HG02840 (cell line): ENCODE measurements at regions not wholly inside any gene's neighbourhood (a gene's known extent, or its start where the extent isn't known, plus 50 kb on each side); places are given as distances from the start of the nearest gene placed in this dataset.

ENCODE experiments used
- ATAC-seq: cut with Tn5 transposase; IDR thresholded peaks from one replicate; pipeline ENCODE4 v1.9.1; 2021; ENCODE audit warnings: mild to moderate bottlenecking, moderate library complexity, moderate number of reproducible peaks; ENCODE audit not compliant: unreplicated experiment, low FRiP score

GRCh38 chr4:124904723-124905388 is 192.3 kb upstream of the ANKRD50 start:
- ATAC-seq, result no peak

GRCh38 chr4:124903995-124904722 is 191.6 kb upstream of the ANKRD50 start:
- no peak for ATAC-seq

- no peak for ATAC-seq
These were observed 189.5 kb upstream of the ANKRD50 start for GRCh38 chr4:124902001-124902515.

- ATAC-seq, result no peak
These were observed 187.5 kb upstream of the ANKRD50 start for GRCh38 chr4:124899997-124900396.

GRCh38 chr4:124890522-124890921 is 178.0 kb upstream of the ANKRD50 start:
- no peak for ATAC-seq

- no peak for ATAC-seq
These were observed 175.2 kb upstream of the ANKRD50 start for GRCh38 chr4:124887739-124888138.

- ATAC-seq, result no peak
These were observed 171.8 kb upstream of the ANKRD50 start for GRCh38 chr4:124884316-124884715.

- no peak for ATAC-seq
These were observed 171.1 kb upstream of the ANKRD50 start for GRCh38 chr4:124883632-124884031.

- ATAC-seq, result no peak
These were observed 166.7 kb upstream of the ANKRD50 start for GRCh38 chr4:124879195-124879594.

- no peak for ATAC-seq
These were observed 161.6 kb upstream of the ANKRD50 start for GRCh38 chr4:124874172-124874450.

- ATAC-seq, result no peak
These were observed 161.0 kb upstream of the ANKRD50 start for GRCh38 chr4:124873361-124874171.

- ATAC-seq, result no peak
These were observed 160.1 kb upstream of the ANKRD50 start for GRCh38 chr4:124872659-124873058.

GRCh38 chr4:124869961-124870495 is 157.5 kb upstream of the ANKRD50 start:
- ATAC-seq, result no peak

GRCh38 chr4:124868495-124868894 is 156.0 kb upstream of the ANKRD50 start:
- ATAC-seq, result no peak

GRCh38 chr4:124867536-124867935 is 155.0 kb upstream of the ANKRD50 start:
- ATAC-seq, result no peak

GRCh38 chr4:124866301-124866700 is 153.8 kb upstream of the ANKRD50 start:
- no peak for ATAC-seq

- no peak for ATAC-seq
These were observed 150.6 kb upstream of the ANKRD50 start for GRCh38 chr4:124863040-124863545.

- ATAC-seq, result no peak
These were observed 149.7 kb upstream of the ANKRD50 start for GRCh38 chr4:124862261-124862660.

GRCh38 chr4:124861761-124862160 is 149.2 kb upstream of the ANKRD50 start:
- no peak for ATAC-seq

GRCh38 chr4:124854968-124855367 is 142.4 kb upstream of the ANKRD50 start:
- no peak for ATAC-seq

GRCh38 chr4:124851741-124852140 is 139.2 kb upstream of the ANKRD50 start:
- ATAC-seq, result no peak
